ENCODE measurements at regions not wholly inside any gene's neighbourhood (a gene's known extent, or its start where the extent isn't known, plus 50 kb on each side); places are given as distances from the start of the nearest gene placed in this dataset.

- TF ChIP-seq ZNF462 (CRISPR knock-in tag; IDR thresholded peaks at IDR 0.05), result no peak
- no peak for TF ChIP-seq ETS1 (IDR thresholded peaks at IDR 0.05)
- no peak for TF ChIP-seq ZNF114 (CRISPR knock-in tag; IDR thresholded peaks at IDR 0.05)
Observed at GRCh38 chr6:17039266-17039665, 62.6 kb upstream of the STMND1 start (continued).

GRCh38 chr6:17038316-17038715, 63.5 kb upstream of the STMND1 start:
- no peaks in the 10 kb centered on the region for H3K36me3 Mint-ChIP-seq (ENCODE audit: low read depth)

More at GRCh38 chr6:17038316-17038715, 63.5 kb upstream of the STMND1 start:
- Histone ChIP-seq H3K4me1 (ENCODE audit: insufficient read depth) (peaks cover 4% of the 10 kb centered on the region; the same call in 1 of the 2 replicates), H3K9me2 (ENCODE audit: insufficient read depth) (no peaks in the 10 kb centered on the region), H3K4me2 (no peak overlapping the region), H3K36me3 (ENCODE audit: insufficient read depth) (no peaks in the 10 kb centered on the region), H3F3A (replicated peaks; ENCODE audit: low read depth) (no peaks in the 10 kb centered on the region), H3K27me3 (ENCODE audit: insufficient read depth) (no peaks in the 10 kb centered on the region), H3K79me2 (replicated peaks; ENCODE audit: insufficient read depth) (no peaks in the 10 kb centered on the region), H3K4me3 (no peak overlapping the region), H4K20me1 (replicated peaks; ENCODE audit: insufficient read depth) (no peaks in the 10 kb centered on the region), H3K27ac (ENCODE audit: low read depth) (no peak overlapping the region), H2AFZ (no peak overlapping the region)
- Mint-ChIP-seq H3K4me3 (no peak overlapping the region), H3K4me1 (peaks cover 8% of the 10 kb centered on the region; the same call in 2 of the 3 replicates), H3K27me3 (ENCODE audit: insufficient read depth, low read depth, poor library complexity) (peaks cover 3% of the 10 kb centered on the region), H3K9me3 (no peaks in the 10 kb centered on the region), H3K27ac (no peak overlapping the region)
- DNase-seq (ENCODE audit: low spot score) (no peak), ATAC-seq (no peak)
- TF ChIP-seq CREB1 (CRISPR knock-in tag; IDR thresholded peaks at IDR 0.05; ENCODE audit: low read depth) (no peak), CTCF (conservative IDR thresholded peaks at IDR 0.05; ENCODE audit: low read depth in 2 of 2) (no peak), STAT1 (IDR thresholded peaks at IDR 0.05; ENCODE audit: unreplicated experiment) (no peak), EZH2 (IDR thresholded peaks at IDR 0.05; ENCODE audit: low read depth, unreplicated experiment) (no peak), EZH2phosphoT487 (IDR thresholded peaks at IDR 0.05; ENCODE audit: unreplicated experiment) (no peak), ZNF331 (CRISPR knock-in tag; IDR thresholded peaks at IDR 0.05; ENCODE audit: low read depth) (no peak)

Data from GM23338 (cell line).